Gastroesophageal sphincter (tissue), 4 donors: ENCODE measurements at regions not wholly inside any gene's neighbourhood (a gene's known extent, or its start where the extent isn't known, plus 50 kb on each side); places are given as distances from the start of the nearest gene placed in this dataset.

Experiments used
- ATAC-seq: fragments of 150-250 bp; one replicate; pipeline ENCODE4 v1.9.1; 2016; ENCODE audit warnings: mild to moderate bottlenecking, moderate library complexity
- H3K27ac ChIP-seq, 4 donors: fragments of 200-600 bp; sonication (generic) in 3 of 4; 1 replicate in 3 of 4; 2 replicates in 1 of 4; pipeline ENCODE4 v1.5.1; 2016 to 2019
- H3K27me3 ChIP-seq: fragments of 200-600 bp; sonication (generic); one replicate; pipeline ENCODE4 v1.5.1; 2019
- H3K36me3 ChIP-seq, 2 donors: fragments of 200-600 bp; sonication (generic); one replicate each; pipeline ENCODE4 v1.5.1; 2019; ENCODE audit warnings: control low read depth in 1 of 2
- H3K4me1 ChIP-seq, 3 donors: fragments of 200-600 bp; sonication (generic); 1 replicate in 2 of 3; 2 replicates in 1 of 3; pipeline ENCODE4 v1.5.1; 2016 to 2019; ENCODE audit warnings: control low read depth in 2 of 3
- H3K4me3 ChIP-seq, 2 donors: fragments of 200-600 bp; sonication (generic); one replicate each; pipeline ENCODE4 v1.5.1; 2019; ENCODE audit warnings: mild to moderate bottlenecking in 1 of 2, moderate library complexity in 1 of 2
- H3K9me3 ChIP-seq, 3 donors: fragments of 200-600 bp; sonication (generic); one replicate each; pipeline ENCODE4 v1.5.1; 2017 to 2019; ENCODE audit warnings: control low read depth in 2 of 3
- EP300 ChIP-seq: sonication (generic); formaldehyde crosslinking; IDR thresholded peaks from one replicate; pipeline ENCODE4 v1.6.1; 2017; ENCODE audit warnings: antibody characterized with exemption, mild to moderate bottlenecking
- POLR2A ChIP-seq, 2 donors: fragments of 450-650 bp; IDR thresholded peaks; one replicate each; pipeline ENCODE4 v1.6.1; 2017; ENCODE audit warnings: antibody characterized with exemption in 2 of 2, mild to moderate bottlenecking in 2 of 2, moderate library complexity in 1 of 2
- POLR2AphosphoS5 ChIP-seq: sonication (generic); formaldehyde crosslinking; IDR thresholded peaks from one replicate; pipeline ENCODE4 v1.6.1; 2017; ENCODE audit warnings: antibody characterized with exemption
- WGBS, 2 donors: methylation state at CpG; one replicate each; pipeline ENCODE4 v1.1.5; 2018; ENCODE audit warnings: low coverage in 1 of 2; 5-methylcytosine and 5-hydroxymethylcytosine counted together
- TF ChIP-seq, protein P1 (sequence below), 4 experiments: fragments of 200-600 bp in 2 of 4; fragments of 450-650 bp in 2 of 4; sonication (generic) in 1 of 4; IDR thresholded peaks; one replicate each; pipeline ENCODE4 v1.5.1; 2017 to 2019; ENCODE audit warnings: antibody characterized with exemption in 4 of 4, mild to moderate bottlenecking in 2 of 4, moderate library complexity in 2 of 4

DNA sequence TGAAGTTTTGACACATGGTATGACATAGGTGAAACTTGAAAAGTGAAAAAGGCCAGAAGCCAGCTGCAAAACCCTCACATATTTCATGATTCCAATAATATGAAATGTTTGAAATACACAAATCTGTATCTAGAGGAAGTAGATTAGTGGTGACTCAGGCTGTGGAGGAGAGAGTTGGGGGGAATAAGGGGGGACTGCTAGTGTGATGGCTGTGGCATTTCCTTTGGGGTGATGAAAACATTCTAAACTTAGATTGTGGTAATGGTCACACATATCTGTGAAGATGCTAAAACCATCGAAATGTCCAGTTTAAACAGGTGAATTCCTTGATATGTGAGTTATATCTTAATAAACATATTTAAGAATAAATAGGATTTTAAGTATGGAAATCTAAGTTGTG lies 343.5 kb upstream of the SFRP2 start:
- peaks cover 0 to 4% (median 0%) of the 10 kb centered on the region in 3 donors for H3K9me3 ChIP-seq
- no peaks in the 10 kb centered on the region for H3K36me3 ChIP-seq
- TF ChIP-seq POLR2A (IDR thresholded peaks at IDR 0.05) = no peak
- no peak for TF ChIP-seq EP300
- TF ChIP-seq, protein P1, sequence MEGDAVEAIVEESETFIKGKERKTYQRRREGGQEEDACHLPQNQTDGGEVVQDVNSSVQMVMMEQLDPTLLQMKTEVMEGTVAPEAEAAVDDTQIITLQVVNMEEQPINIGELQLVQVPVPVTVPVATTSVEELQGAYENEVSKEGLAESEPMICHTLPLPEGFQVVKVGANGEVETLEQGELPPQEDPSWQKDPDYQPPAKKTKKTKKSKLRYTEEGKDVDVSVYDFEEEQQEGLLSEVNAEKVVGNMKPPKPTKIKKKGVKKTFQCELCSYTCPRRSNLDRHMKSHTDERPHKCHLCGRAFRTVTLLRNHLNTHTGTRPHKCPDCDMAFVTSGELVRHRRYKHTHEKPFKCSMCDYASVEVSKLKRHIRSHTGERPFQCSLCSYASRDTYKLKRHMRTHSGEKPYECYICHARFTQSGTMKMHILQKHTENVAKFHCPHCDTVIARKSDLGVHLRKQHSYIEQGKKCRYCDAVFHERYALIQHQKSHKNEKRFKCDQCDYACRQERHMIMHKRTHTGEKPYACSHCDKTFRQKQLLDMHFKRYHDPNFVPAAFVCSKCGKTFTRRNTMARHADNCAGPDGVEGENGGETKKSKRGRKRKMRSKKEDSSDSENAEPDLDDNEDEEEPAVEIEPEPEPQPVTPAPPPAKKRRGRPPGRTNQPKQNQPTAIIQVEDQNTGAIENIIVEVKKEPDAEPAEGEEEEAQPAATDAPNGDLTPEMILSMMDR (IDR thresholded peaks at IDR 0.05) = no peak
- TF ChIP-seq POLR2AphosphoS5 = no peak
- no peaks in the 10 kb centered on the region for H3K4me1 ChIP-seq
- WGBS, 2 donors = 93 to 100% methylated on average over 1 of the region's 1 CpG
- ATAC-seq = no peak
- H3K27ac ChIP-seq = no peak overlapping the region
- H3K27me3 ChIP-seq = no peaks in the 10 kb centered on the region
- no peak overlapping the region for H3K4me3 ChIP-seq

DNA sequence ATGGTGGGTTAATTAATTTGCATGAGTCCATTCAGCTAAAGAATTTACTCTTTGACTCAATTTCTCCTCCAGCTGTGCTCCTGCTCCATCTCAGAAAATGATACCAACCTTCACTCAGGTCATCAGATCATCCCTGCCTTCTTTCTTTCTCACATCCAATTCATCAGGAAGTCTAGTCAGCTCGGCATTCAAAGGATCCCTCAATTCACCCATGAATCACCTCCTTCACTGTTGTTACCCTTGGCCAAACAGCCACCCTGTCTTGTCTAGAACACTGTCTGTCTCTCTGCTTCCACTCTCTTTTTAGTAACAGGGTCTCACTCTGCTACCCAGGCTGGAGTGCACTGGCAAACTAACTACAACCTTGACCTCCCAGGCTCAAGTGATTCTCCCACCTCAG lies 337.4 kb upstream of the SFRP2 start:
- no peak overlapping the region for H3K27ac ChIP-seq
- 75 to 100% methylated on average over 1 of the region's 1 CpG for WGBS, 2 donors
- no peak for ATAC-seq
- H3K36me3 ChIP-seq = no peaks in the 10 kb centered on the region
- H3K4me3 ChIP-seq = no peak overlapping the region
- no peaks in the 10 kb centered on the region for H3K4me1 ChIP-seq
- peaks cover 0 to 10% (median 0%) of the 10 kb centered on the region in 3 donors for H3K9me3 ChIP-seq
- no peaks in the 10 kb centered on the region for H3K27me3 ChIP-seq
- TF ChIP-seq POLR2A (IDR thresholded peaks at IDR 0.05) (no peak), POLR2AphosphoS5 (no peak), EP300 (no peak)
- TF ChIP-seq, protein P1 (IDR thresholded peaks at IDR 0.05) = no peak

DNA sequence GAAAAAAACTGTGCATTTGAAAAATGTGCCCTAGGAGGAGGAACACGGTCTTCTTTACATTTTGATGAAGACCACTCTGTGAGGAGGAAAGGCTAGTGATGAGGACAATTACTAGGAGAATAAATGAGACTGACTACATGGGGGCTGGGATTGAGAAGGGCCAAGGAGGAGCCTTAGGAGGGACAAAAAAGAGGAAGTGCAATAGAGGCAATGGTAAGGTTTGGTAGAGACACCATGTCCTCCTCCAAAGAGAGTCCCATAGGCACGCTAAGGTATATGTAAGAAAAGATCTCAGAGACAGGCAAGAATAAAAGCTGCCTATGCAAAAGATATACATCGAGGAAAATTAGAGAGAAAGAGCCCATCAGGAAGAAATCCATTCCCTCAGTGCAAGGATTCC lies 336.5 kb upstream of the SFRP2 start:
- no peak overlapping the region for H3K27ac ChIP-seq
- peaks cover 0 to 10% (median 0%) of the 10 kb centered on the region in 3 donors for H3K9me3 ChIP-seq
- H3K36me3 ChIP-seq = no peaks in the 10 kb centered on the region
- no peak for ATAC-seq
- no peaks in the 10 kb centered on the region for H3K27me3 ChIP-seq
- H3K4me3 ChIP-seq = no peak overlapping the region
- no peaks in the 10 kb centered on the region for H3K4me1 ChIP-seq
- TF ChIP-seq EP300 (no peak), POLR2AphosphoS5 (no peak), POLR2A (IDR thresholded peaks at IDR 0.05) (no peak)
- TF ChIP-seq, protein P1 (IDR thresholded peaks at IDR 0.05) = no peak
- 89 to 90% methylated on average over 2 to 3 of the region's 3 CpGs for WGBS, 2 donors

DNA sequence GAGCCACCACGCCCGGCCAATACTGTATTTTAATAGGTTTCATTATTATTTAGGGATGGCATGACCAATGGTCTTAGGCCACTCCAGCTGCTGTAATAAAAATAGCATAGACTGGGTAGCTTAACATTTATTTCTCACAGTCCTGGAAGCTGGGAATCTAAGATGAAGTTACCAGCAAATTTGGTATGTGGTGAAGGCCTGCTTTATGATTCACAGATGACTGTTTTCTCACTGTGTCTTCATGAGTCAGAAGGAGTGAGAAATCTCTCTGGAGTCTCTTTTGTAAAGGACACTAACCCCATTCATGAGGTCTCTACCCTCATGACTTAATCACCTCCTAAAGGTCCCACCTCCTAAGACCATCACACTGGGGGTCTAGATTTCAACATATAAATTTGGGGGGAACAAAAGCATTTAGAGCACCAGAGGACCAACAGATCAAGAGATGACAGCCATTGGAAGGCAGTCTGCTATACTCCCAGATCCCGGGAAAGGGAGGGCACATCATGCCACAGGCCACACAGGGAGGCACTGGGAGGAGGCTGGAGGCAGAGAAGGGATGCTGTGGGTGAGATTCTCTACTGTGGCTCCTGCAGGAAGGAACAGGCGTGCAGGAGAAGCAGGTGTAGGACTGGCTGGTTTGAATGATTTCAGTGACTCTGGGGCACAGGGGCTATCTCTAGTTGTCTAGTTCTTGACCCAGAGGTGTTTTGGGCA lies 335.8 kb upstream of the SFRP2 start:
- H3K9me3 ChIP-seq = peaks cover 0 to 10% (median 0%) of the 10 kb centered on the region in 3 donors
- no peaks in the 10 kb centered on the region for H3K27me3 ChIP-seq
- TF ChIP-seq POLR2A (IDR thresholded peaks at IDR 0.05) (no peak), POLR2AphosphoS5 (no peak), EP300 (no peak)
- TF ChIP-seq, protein P1 (IDR thresholded peaks at IDR 0.05) = no peak
- no peak for ATAC-seq
- no peak overlapping the region for H3K4me3 ChIP-seq
- no peaks in the 10 kb centered on the region for H3K36me3 ChIP-seq
- H3K4me1 ChIP-seq = no peaks in the 10 kb centered on the region
- H3K27ac ChIP-seq = no peak overlapping the region
- 67 to 80% methylated on average over 2 to 4 of the region's 4 CpGs for WGBS, 2 donors

DNA sequence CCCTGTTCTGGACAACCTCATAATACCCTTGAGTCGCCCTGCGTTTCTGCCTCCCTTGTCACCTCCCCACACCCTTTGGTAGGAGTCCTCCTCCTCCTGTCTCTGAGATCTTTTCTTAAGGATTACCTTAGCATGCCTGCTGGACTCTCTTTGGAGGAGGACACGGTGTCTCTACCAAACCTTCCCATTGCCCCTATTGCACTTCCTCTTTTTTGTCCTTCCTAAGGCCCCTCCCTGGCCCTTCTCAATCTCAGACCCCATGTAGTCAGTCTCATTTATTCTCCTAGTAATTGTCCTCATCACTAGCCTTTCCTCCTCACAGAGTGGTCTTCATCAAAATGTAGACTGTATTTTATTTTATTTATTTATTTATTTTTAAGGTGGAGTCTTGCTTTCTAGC lies 335.0 kb upstream of the SFRP2 start:
- TF ChIP-seq EP300 = no peak
- TF ChIP-seq, protein P1 (IDR thresholded peaks at IDR 0.05) = no peak
- TF ChIP-seq POLR2AphosphoS5 = no peak
- no peak for TF ChIP-seq POLR2A (IDR thresholded peaks at IDR 0.05)
- no peak for ATAC-seq
- no peaks in the 10 kb centered on the region for H3K4me1 ChIP-seq
- no peaks in the 10 kb centered on the region for H3K27me3 ChIP-seq
- no peak overlapping the region for H3K4me3 ChIP-seq
- no peaks in the 10 kb centered on the region for H3K36me3 ChIP-seq
- H3K27ac ChIP-seq = no peak overlapping the region
- H3K9me3 ChIP-seq = peaks cover 0 to 10% (median 0%) of the 10 kb centered on the region in 3 donors
- WGBS, 2 donors = 88 to 100% methylated on average over 3 of the region's 3 CpGs
